ENCODE measurements at regions not wholly inside any gene's neighbourhood (a gene's known extent, or its start where the extent isn't known, plus 50 kb on each side); places are given as distances from the start of the nearest gene placed in this dataset.
"Not testable (repeated sequence)": the region's sequence is repeated elsewhere in the genome, so short reads cannot be mapped to it uniquely, and the experiment has no call there.

GRCh38 chr9:31868830-31869229 lies 515.6 kb upstream of the ACO1 start:
- no peak for DNase-seq (ENCODE audit: low read depth in 1 of 2, low spot score in 1 of 2)

GRCh38 chr9:31870276-31870675 lies 514.2 kb upstream of the ACO1 start:
- no peak for DNase-seq (ENCODE audit: low read depth in 1 of 2, low spot score in 1 of 2)

- DNase-seq (ENCODE audit: low read depth in 1 of 2, low spot score in 1 of 2), result no peak
Measured at GRCh38 chr9:31873722-31874121, 510.7 kb upstream of the ACO1 start.

- DNase-seq (ENCODE audit: low read depth in 1 of 2, low spot score in 1 of 2), result no peak
Measured at GRCh38 chr9:31894008-31894407, 490.4 kb upstream of the ACO1 start.

- no peak for DNase-seq (ENCODE audit: low read depth in 1 of 2, low spot score in 1 of 2)
Measured at GRCh38 chr9:31908158-31908890, 476.1 kb upstream of the ACO1 start.

GRCh38 chr9:31908891-31909480 lies 475.5 kb upstream of the ACO1 start:
- DNase-seq (ENCODE audit: low read depth in 1 of 2, low spot score in 1 of 2), result no peak

- DNase-seq (ENCODE audit: low read depth in 1 of 2, low spot score in 1 of 2), result no peak
Measured at GRCh38 chr9:31912636-31913035, 471.8 kb upstream of the ACO1 start.

GRCh38 chr9:31916591-31917241 lies 467.7 kb upstream of the ACO1 start:
- no peak for DNase-seq (ENCODE audit: low read depth in 1 of 2, low spot score in 1 of 2)

GRCh38 chr9:31937737-31938136 lies 446.7 kb upstream of the ACO1 start:
- DNase-seq (ENCODE audit: low read depth in 1 of 2, low spot score in 1 of 2), result not testable (repeated sequence)

- no peak for DNase-seq (ENCODE audit: low read depth in 1 of 2, low spot score in 1 of 2)
Measured at GRCh38 chr9:31950756-31951155, 433.7 kb upstream of the ACO1 start.

GRCh38 chr9:31958572-31958971 lies 425.9 kb upstream of the ACO1 start:
- no peak for DNase-seq (ENCODE audit: low read depth in 1 of 2, low spot score in 1 of 2)

- DNase-seq (ENCODE audit: low read depth in 1 of 2, low spot score in 1 of 2), result no peak
Measured at GRCh38 chr9:31969552-31969951, 414.9 kb upstream of the ACO1 start.

GRCh38 chr9:31983895-31984294 lies 400.5 kb upstream of the ACO1 start:
- no peak for DNase-seq (ENCODE audit: low read depth in 1 of 2, low spot score in 1 of 2)

- DNase-seq (ENCODE audit: low read depth in 1 of 2, low spot score in 1 of 2), result no peak
Measured at GRCh38 chr9:31996331-31996730, 388.1 kb upstream of the ACO1 start.

- no peak for DNase-seq (ENCODE audit: low read depth in 1 of 2, low spot score in 1 of 2)
Measured at GRCh38 chr9:32004431-32005076, 379.9 kb upstream of the ACO1 start.

- DNase-seq (ENCODE audit: low read depth in 1 of 2, low spot score in 1 of 2), result no peak
Measured at GRCh38 chr9:32010322-32010721, 374.1 kb upstream of the ACO1 start.

GRCh38 chr9:32011049-32011448 lies 373.4 kb upstream of the ACO1 start:
- no peak for DNase-seq (ENCODE audit: low read depth in 1 of 2, low spot score in 1 of 2)

GRCh38 chr9:32015795-32016194 lies 368.6 kb upstream of the ACO1 start:
- no peak for DNase-seq (ENCODE audit: low read depth in 1 of 2, low spot score in 1 of 2)

GRCh38 chr9:32045513-32045912 lies 338.9 kb upstream of the ACO1 start:
- no peak for DNase-seq (ENCODE audit: low read depth in 1 of 2, low spot score in 1 of 2)

GRCh38 chr9:32067261-32067660 lies 317.2 kb upstream of the ACO1 start:
- DNase-seq (ENCODE audit: low read depth in 1 of 2, low spot score in 1 of 2), result no peak

- no peak for DNase-seq (ENCODE audit: low read depth in 1 of 2, low spot score in 1 of 2)
Measured at GRCh38 chr9:32069169-32069813, 315.2 kb upstream of the ACO1 start.

- no peak for DNase-seq (ENCODE audit: low read depth in 1 of 2, low spot score in 1 of 2)
Measured at GRCh38 chr9:32069969-32070368, 314.5 kb upstream of the ACO1 start.

Data from stimulated activated CD4-positive, alpha-beta T cell treated with anti-CD3 and anti-CD28 coated beads, Interleukin-15, amount 100 ng/mL, for 1 hour (primary cell).